HL-60 (cell line): ENCODE measurements at regions not wholly inside any gene's neighbourhood (a gene's known extent, or its start where the extent isn't known, plus 50 kb on each side); places are given as distances from the start of the nearest gene placed in this dataset.

Experiments used
- DNase-seq, 2 experiments: peaks; one replicate each; pipeline ENCODE4 v3.0.0-alpha.2; 2010 to 2020; ENCODE audit warnings: low read depth in 1 of 2, low spot score in 1 of 2
- H3K27ac ChIP-seq: fragments of 250-450 bp; sonication (Bioruptor Pico); replicated peaks from 2 replicates; pipeline ENCODE4 v1.5.1; 2020; ENCODE audit warnings: mild to moderate bottlenecking, moderate library complexity
- H3K27me3 ChIP-seq: fragments of 250-450 bp; sonication (Bioruptor Pico); 2 replicates; pipeline ENCODE4 v1.5.1; 2021; ENCODE audit warnings: mild to moderate bottlenecking, moderate library complexity; ENCODE audit not compliant: insufficient read depth, poor library complexity, severe bottlenecking
- H3K4me3 ChIP-seq: replicated peaks from 2 replicates; pipeline ENCODE4 v1.5.1; 2011; ENCODE audit warnings: mild to moderate bottlenecking, control low read depth, low read length; ENCODE audit not compliant: insufficient read depth
- GABPA ChIP-seq: IDR thresholded peaks from 2 replicates; pipeline ENCODE4 v1.6.1; 2012; ENCODE audit warnings: low read depth
- POLR2AphosphoS5 ChIP-seq: IDR thresholded peaks from 2 replicates; pipeline ENCODE4 v1.6.1; 2012; ENCODE audit warnings: low read depth
- SPI1 ChIP-seq: IDR thresholded peaks from 2 replicates; pipeline ENCODE4 v1.6.1; 2012; ENCODE audit warnings: low read depth, mild to moderate bottlenecking, borderline replicate concordance
- TF ChIP-seq, protein P1 (sequence below): IDR thresholded peaks from one replicate; pipeline ENCODE4 v1.5.1; 2011; ENCODE audit warnings: low read length, control low read depth, inconsistent platforms; ENCODE audit not compliant: insufficient read depth
- TF ChIP-seq, protein P2 (sequence below): IDR thresholded peaks from 2 replicates; pipeline ENCODE4 v1.6.1; 2012; ENCODE audit warnings: low read depth; ENCODE audit not compliant: insufficient replicate concordance

GRCh38 chr21:34271189-34271851, 92.5 kb upstream of the KCNE2 start:
- no peaks in the 10 kb centered on the region for H3K27me3 ChIP-seq
- no peak overlapping the region for H3K27ac ChIP-seq
- TF ChIP-seq, protein P1, sequence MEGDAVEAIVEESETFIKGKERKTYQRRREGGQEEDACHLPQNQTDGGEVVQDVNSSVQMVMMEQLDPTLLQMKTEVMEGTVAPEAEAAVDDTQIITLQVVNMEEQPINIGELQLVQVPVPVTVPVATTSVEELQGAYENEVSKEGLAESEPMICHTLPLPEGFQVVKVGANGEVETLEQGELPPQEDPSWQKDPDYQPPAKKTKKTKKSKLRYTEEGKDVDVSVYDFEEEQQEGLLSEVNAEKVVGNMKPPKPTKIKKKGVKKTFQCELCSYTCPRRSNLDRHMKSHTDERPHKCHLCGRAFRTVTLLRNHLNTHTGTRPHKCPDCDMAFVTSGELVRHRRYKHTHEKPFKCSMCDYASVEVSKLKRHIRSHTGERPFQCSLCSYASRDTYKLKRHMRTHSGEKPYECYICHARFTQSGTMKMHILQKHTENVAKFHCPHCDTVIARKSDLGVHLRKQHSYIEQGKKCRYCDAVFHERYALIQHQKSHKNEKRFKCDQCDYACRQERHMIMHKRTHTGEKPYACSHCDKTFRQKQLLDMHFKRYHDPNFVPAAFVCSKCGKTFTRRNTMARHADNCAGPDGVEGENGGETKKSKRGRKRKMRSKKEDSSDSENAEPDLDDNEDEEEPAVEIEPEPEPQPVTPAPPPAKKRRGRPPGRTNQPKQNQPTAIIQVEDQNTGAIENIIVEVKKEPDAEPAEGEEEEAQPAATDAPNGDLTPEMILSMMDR: no peak
- no peak for TF ChIP-seq GABPA
- TF ChIP-seq, protein P2, sequence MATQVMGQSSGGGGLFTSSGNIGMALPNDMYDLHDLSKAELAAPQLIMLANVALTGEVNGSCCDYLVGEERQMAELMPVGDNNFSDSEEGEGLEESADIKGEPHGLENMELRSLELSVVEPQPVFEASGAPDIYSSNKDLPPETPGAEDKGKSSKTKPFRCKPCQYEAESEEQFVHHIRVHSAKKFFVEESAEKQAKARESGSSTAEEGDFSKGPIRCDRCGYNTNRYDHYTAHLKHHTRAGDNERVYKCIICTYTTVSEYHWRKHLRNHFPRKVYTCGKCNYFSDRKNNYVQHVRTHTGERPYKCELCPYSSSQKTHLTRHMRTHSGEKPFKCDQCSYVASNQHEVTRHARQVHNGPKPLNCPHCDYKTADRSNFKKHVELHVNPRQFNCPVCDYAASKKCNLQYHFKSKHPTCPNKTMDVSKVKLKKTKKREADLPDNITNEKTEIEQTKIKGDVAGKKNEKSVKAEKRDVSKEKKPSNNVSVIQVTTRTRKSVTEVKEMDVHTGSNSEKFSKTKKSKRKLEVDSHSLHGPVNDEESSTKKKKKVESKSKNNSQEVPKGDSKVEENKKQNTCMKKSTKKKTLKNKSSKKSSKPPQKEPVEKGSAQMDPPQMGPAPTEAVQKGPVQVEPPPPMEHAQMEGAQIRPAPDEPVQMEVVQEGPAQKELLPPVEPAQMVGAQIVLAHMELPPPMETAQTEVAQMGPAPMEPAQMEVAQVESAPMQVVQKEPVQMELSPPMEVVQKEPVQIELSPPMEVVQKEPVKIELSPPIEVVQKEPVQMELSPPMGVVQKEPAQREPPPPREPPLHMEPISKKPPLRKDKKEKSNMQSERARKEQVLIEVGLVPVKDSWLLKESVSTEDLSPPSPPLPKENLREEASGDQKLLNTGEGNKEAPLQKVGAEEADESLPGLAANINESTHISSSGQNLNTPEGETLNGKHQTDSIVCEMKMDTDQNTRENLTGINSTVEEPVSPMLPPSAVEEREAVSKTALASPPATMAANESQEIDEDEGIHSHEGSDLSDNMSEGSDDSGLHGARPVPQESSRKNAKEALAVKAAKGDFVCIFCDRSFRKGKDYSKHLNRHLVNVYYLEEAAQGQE: no peak
- TF ChIP-seq POLR2AphosphoS5: no peak
- TF ChIP-seq SPI1: no peak
- H3K4me3 ChIP-seq: no peak overlapping the region
- DNase-seq: no peak

DNA sequence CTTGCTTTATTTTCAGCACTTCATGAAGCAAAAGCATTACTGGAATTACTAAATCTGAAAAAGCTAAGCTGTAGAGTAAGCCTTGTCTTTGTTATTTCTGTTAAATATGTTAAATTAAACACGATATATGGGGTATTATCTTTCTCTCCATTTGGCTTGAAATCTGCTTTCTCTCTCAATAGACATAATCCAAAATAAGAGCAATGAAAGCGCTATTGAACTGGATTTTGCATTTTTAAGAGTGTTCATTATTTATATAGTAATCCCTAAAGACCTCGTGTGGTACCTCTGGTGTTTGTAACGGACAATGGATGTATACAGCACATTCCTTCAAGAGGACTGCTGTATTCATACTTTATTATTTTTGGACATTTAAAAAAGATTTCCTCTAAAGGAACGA, 91.5 kb upstream of the KCNE2 start:
- TF ChIP-seq GABPA (no peak), SPI1 (no peak), POLR2AphosphoS5 (no peak)
- TF ChIP-seq, protein P2: no peak
- TF ChIP-seq, protein P1: no peak
- Histone ChIP-seq H3K27ac (no peak overlapping the region), H3K4me3 (no peak overlapping the region), H3K27me3 (no peaks in the 10 kb centered on the region)
- DNase-seq: no peak

DNA sequence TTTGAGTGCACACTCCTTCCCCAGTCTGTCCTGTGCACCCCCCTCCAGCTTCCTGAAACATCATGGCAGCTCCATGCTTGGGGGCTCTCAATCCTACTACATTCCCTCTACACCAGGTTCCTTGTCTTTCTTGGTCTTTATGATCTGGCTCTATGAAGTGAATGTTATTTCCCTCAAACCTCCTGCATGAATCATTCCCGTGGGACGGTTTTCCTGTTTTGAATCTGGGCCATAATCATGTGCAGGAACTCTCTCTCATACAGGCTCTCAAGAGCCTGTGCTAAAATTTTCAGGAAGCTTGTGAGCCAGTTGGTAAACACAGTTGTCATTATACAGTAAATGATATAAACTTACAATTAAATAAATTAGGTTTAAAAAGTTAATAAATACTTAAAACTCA, 89.8 kb upstream of the KCNE2 start:
- H3K4me3 ChIP-seq: no peak overlapping the region
- DNase-seq: no peak
- TF ChIP-seq POLR2AphosphoS5 (no peak), GABPA (no peak)
- H3K27ac ChIP-seq: no peak overlapping the region
- no peaks in the 10 kb centered on the region for H3K27me3 ChIP-seq

DNA sequence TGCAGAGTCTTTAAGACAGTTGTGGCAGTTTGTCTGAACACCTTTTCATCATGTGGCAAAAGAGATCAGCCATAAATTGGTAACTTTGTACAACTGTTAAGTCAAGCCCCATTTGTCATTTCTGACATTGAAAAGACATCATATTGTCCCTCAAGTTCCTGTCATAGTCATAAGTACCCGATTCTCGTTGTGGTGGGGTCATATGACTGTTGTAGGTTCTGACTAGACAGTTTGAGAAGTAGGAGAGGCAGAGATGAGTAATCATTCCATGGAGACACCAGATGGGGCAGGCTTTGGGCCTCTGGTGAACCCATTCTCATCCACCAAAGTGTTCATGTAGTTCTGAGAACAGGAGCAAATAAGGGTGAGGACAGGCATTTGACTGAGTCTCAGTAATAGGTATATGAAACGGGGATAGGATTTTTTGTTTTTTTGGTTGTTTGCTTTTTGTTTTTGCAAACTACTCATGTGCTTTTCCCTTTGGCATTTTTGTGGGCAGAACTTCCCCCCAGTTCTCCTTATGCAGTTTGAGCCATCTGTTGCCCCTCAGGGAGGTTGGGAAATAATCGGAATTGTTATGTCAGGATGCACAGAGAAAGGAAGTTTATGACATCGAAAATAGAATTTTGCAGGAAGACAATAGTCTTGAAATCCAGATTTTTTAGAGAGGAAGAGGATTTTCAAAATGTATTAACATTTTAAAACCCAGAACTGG, 86.9 kb upstream of the KCNE2 start:
- peak in 1 of 2 experiments; percentile 2 for DNase-seq
- TF ChIP-seq SPI1 (no peak), GABPA (no peak), POLR2AphosphoS5 (no peak)
- TF ChIP-seq, protein P1: no peak
- TF ChIP-seq, protein P2: no peak
- H3K27ac ChIP-seq: no peak overlapping the region
- H3K27me3 ChIP-seq: no peaks in the 10 kb centered on the region
- H3K4me3 ChIP-seq: no peak overlapping the region
